ENCODE measurements at regions not wholly inside any gene's neighbourhood (a gene's known extent, or its start where the extent isn't known, plus 50 kb on each side); places are given as distances from the start of the nearest gene placed in this dataset.

GRCh38 chr3:4079339-4080195 is 223.6 kb upstream of the SETMAR start:
- no peaks in the 10 kb centered on the region for H3K4me1 ChIP-seq (ENCODE audit: control insufficient read depth, insufficient read depth, low read length)
- H2BK120ac ChIP-seq (ENCODE audit: low read depth, low read length), result no peak overlapping the region
- no peak overlapping the region for H3K23ac ChIP-seq (ENCODE audit: low read depth, low read length)
- no TSS peak for BruUV-seq (replicated peaks)
- no peak overlapping the region for H3K4me2 ChIP-seq (ENCODE audit: low read depth, low read length)
- POLR2A ChIA-PET (ENCODE audit: unreplicated experiment), result no interaction called here
- TF ChIP-seq CEBPB (IDR thresholded peaks at IDR 0.05; ENCODE audit: low read depth, low read length), result no peak
- TF ChIP-seq CHD1 (IDR thresholded peaks at IDR 0.05; ENCODE audit: low read depth, low read length), result no peak
- no peak for TF ChIP-seq MXI1 (IDR thresholded peaks at IDR 0.05; ENCODE audit: borderline replicate concordance, low read depth, low read length)
- TF ChIP-seq FOS (IDR thresholded peaks at IDR 0.05; ENCODE audit: low read depth, low read length), result no peak
- TF ChIP-seq MAFK (IDR thresholded peaks at IDR 0.05; ENCODE audit: low read depth, low read length), result no peak
- TF ChIP-seq RCOR1 (IDR thresholded peaks at IDR 0.05; ENCODE audit: insufficient replicate concordance, low read length), result no peak
- TF ChIP-seq USF2 (IDR thresholded peaks at IDR 0.05; ENCODE audit: low read depth, low read length), result no peak
- no peak for TF ChIP-seq ELK1 (IDR thresholded peaks at IDR 0.05; ENCODE audit: borderline replicate concordance, low read depth, low read length)
- TF ChIP-seq MAZ (IDR thresholded peaks at IDR 0.05; ENCODE audit: borderline replicate concordance, low read depth, low read length), result no peak
- TF ChIP-seq BHLHE40 (IDR thresholded peaks at IDR 0.05; ENCODE audit: low read depth, low read length), result no peak
- no peak for TF ChIP-seq RFX5 (IDR thresholded peaks at IDR 0.05; ENCODE audit: low read depth, low read length)
- no peak for TF ChIP-seq SMC3 (IDR thresholded peaks at IDR 0.05; ENCODE audit: low read depth, low read length)
- no peak for TF ChIP-seq RAD21 (IDR thresholded peaks at IDR 0.05; ENCODE audit: low read length)
- no peak for TF ChIP-seq CTCF (conservative IDR thresholded peaks at IDR 0.05; ENCODE audit: low read depth, low read length)
- TF ChIP-seq NFE2L2 (IDR thresholded peaks at IDR 0.05; ENCODE audit: low read depth, low read length), result no peak
- TF ChIP-seq POLR2A (IDR thresholded peaks at IDR 0.05; ENCODE audit: low read depth, low read length), result no peak
- no peak overlapping the region for H4K91ac ChIP-seq (ENCODE audit: insufficient read depth, low read depth, low read length)
- WGBS, 2 experiments (ENCODE audit: extremely low coverage in 2 of 2, insufficient read length in 1 of 2), result no CpG with 5 or more reads among the region's 6 CpGs
- no peak overlapping the region for H4K8ac ChIP-seq (ENCODE audit: low read depth in 2 of 2, low read length in 2 of 2)
- no peak overlapping the region for H2BK15ac ChIP-seq (ENCODE audit: low read depth, low read length)
- H2AFZ ChIP-seq (replicated peaks; ENCODE audit: low read length, poor library complexity), result no peak overlapping the region
- H3K9ac ChIP-seq (ENCODE audit: low read depth, low read length), result no peak overlapping the region
- no peak overlapping the region for H3K14ac ChIP-seq (replicated peaks; ENCODE audit: low read depth, low read length)
- no peak overlapping the region for H2BK20ac ChIP-seq (ENCODE audit: low read depth, low read length)
- CTCF ChIA-PET, result no interaction called here
- intact Hi-C loops (cut with micrococcal nuclease), result no loop called here
- no peak overlapping the region for H2AK5ac ChIP-seq (ENCODE audit: low read depth, low read length)
- H3K79me1 ChIP-seq (ENCODE audit: low read depth in 1 of 2, low read length in 2 of 2), result no peaks in the 10 kb centered on the region
- ATAC-seq (ENCODE audit: low read depth), result no peak
- no peak overlapping the region for H3K27ac ChIP-seq (ENCODE audit: insufficient read depth, low read length)
- H3K9me3 ChIP-seq (ENCODE audit: control insufficient read depth, insufficient read depth, low read length), result peaks cover 10% of the 10 kb centered on the region
- in situ Hi-C loops (cut with MboI; ENCODE audit: low sequenced_read_pairs), result no loop called here
- no peak overlapping the region for H3K4ac ChIP-seq (ENCODE audit: low read depth, low read length)
- no peaks in the 10 kb centered on the region for H3K9me1 ChIP-seq (ENCODE audit: insufficient read depth, low read length)
- no peak overlapping the region for H3K4me3 ChIP-seq (ENCODE audit: insufficient read depth, low read depth, low read length)
- no peak for DNase-seq
- H3K36me3 ChIP-seq (ENCODE audit: control insufficient read depth, insufficient read depth, low read length), result no peaks in the 10 kb centered on the region
- no peak overlapping the region for H4K5ac ChIP-seq (ENCODE audit: low read depth, low read length)
- H3K56ac ChIP-seq (ENCODE audit: extremely low read depth, insufficient read depth, low read length), result no peak overlapping the region
- H3K27me3 ChIP-seq (ENCODE audit: control insufficient read depth, insufficient read depth, low read length), result no peaks in the 10 kb centered on the region
- no peak overlapping the region for H2BK5ac ChIP-seq (ENCODE audit: low read depth, low read length, poor library complexity, severe bottlenecking)
- no peaks in the 10 kb centered on the region for H4K20me1 ChIP-seq (ENCODE audit: insufficient read depth, low read length)
- dilution Hi-C loops (cut with HindIII; ENCODE audit: low sequenced_read_pairs, unreplicated experiment), result no loop called here
- no peak overlapping the region for H2AK9ac ChIP-seq (replicated peaks; ENCODE audit: low read depth, low read length, poor library complexity)
- H3K18ac ChIP-seq (ENCODE audit: low read depth, low read length), result no peak overlapping the region

Data from IMR-90 (cell line).